ENCODE measurements at regions not wholly inside any gene's neighbourhood (a gene's known extent, or its start where the extent isn't known, plus 50 kb on each side); places are given as distances from the start of the nearest gene placed in this dataset.

GRCh38 chr3:157573780-157574378 lies 70.7 kb upstream of the VEPH1 start:
- no peak for DNase-seq

- no peak for DNase-seq
Observed at GRCh38 chr3:157573281-157573680, 70.1 kb upstream of the VEPH1 start.

GRCh38 chr3:157572559-157573270 lies 69.5 kb upstream of the VEPH1 start:
- DNase-seq: no peak

GRCh38 chr3:157566596-157566995 lies 63.4 kb upstream of the VEPH1 start:
- no peak for DNase-seq

GRCh38 chr3:157559401-157559800 lies 56.2 kb upstream of the VEPH1 start:
- DNase-seq: no peak

Data from left hindlimb (tissue), 1 donor.